Heart left ventricle (tissue), 13 donors: ENCODE measurements at regions not wholly inside any gene's neighbourhood (a gene's known extent, or its start where the extent isn't known, plus 50 kb on each side); places are given as distances from the start of the nearest gene placed in this dataset.

Experiments
- POLR2A ChIP-seq, 2 donors: fragments of 450-650 bp; IDR thresholded peaks; one replicate each; pipeline ENCODE4 v1.6.1; 2017; ENCODE audit warnings: antibody characterized with exemption in 2 of 2, mild to moderate bottlenecking in 2 of 2, moderate library complexity in 2 of 2
- TF ChIP-seq, protein P1 (sequence below), 12 donors: fragments of 200-600 bp; sonication (generic) in 4 of 12; IDR thresholded peaks; one replicate each; pipeline versions ENCODE4 v1.5.0 to v1.8.0; 2018 to 2022; ENCODE audit warnings: antibody characterized with exemption in 12 of 12, mild to moderate bottlenecking in 5 of 12
- donor health status: ischemic (EF 13 %, LVEDD 7.1; RV severe dilation, severe dysfunction).
- donor health status: DM: no; HTN: yes; CAD: no.
- donor health status: DM: no; HTN: no; CAD: no.
- donor health status: ischemic (EF 25% LVEDD 6.9; RV normal size, moderate dysfunction).
- donor health status: ischemic (EF 25% LVEDD 5.7; RV mildly dilated, moderate dysfunction).
- donor health status: ischemic (EF 35%, LVEDD 5.7; RV mildly dilated, moderate dysfunction).
- donor health status: nonischemic (EF 11% LVEDD 7.7; RV severe dilation, severe dysfunction).
- donor health status: DM: yes; HTN: yes; CAD: no.
- donor health status: PGD.
- donor health status: ischemic (EF 29% LVEDD 5.4; RV normal size, mild dysfunction).
- donor health status: nonischemic (EF 23%, LVEDD 6.1; RV moderate dilation, normal function).

DNA sequence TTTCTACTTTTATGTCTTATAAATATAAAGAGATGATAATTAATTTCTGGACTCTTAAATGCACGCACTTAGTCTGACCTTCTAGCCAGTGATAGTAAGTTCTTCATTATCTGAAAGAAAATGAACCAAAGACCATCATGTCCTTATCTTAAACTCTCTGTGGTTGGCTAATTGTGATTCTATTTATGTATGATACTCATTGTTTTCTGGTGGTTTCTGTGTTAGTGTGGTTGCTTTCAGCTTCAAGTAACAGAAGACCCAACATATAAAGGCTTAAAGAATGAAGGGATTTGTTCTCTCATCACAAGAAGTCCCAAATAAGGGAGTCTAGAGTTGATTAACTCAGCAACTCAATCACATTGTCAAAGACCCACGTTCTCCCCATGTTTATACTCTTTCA, 225.2 kb upstream of the TANK start:
- TF ChIP-seq, protein P1, sequence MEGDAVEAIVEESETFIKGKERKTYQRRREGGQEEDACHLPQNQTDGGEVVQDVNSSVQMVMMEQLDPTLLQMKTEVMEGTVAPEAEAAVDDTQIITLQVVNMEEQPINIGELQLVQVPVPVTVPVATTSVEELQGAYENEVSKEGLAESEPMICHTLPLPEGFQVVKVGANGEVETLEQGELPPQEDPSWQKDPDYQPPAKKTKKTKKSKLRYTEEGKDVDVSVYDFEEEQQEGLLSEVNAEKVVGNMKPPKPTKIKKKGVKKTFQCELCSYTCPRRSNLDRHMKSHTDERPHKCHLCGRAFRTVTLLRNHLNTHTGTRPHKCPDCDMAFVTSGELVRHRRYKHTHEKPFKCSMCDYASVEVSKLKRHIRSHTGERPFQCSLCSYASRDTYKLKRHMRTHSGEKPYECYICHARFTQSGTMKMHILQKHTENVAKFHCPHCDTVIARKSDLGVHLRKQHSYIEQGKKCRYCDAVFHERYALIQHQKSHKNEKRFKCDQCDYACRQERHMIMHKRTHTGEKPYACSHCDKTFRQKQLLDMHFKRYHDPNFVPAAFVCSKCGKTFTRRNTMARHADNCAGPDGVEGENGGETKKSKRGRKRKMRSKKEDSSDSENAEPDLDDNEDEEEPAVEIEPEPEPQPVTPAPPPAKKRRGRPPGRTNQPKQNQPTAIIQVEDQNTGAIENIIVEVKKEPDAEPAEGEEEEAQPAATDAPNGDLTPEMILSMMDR (IDR thresholded peaks at IDR 0.05), result no peak
- TF ChIP-seq POLR2A (IDR thresholded peaks at IDR 0.05), result no peak
